GM21529 (cell line): ENCODE measurements at regions not wholly inside any gene's neighbourhood (a gene's known extent, or its start where the extent isn't known, plus 50 kb on each side); places are given as distances from the start of the nearest gene placed in this dataset.

Experiments
- ATAC-seq: cut with Tn5 transposase; IDR thresholded peaks from one replicate; pipeline ENCODE4 v1.9.1; 2021; ENCODE audit not compliant: unreplicated experiment

DNA sequence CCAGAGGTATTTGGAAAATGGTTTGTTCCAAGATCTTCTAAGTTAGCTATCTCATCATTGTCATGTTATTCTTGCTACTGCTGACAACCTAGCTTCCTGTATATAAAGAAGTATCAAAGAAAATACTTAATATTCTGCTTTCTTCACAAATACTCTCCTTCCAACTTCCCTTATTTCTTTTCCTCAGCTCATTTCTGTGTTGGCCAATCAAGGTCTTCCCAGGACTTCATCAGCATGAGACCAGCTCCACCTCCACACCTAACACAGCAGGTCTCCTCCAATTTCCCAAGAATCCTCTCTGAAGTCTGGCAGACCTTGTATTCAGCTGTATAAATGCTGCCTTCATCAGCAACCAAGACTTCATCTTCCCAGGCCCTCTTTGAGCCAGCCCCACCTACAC is 538.6 kb upstream of the JARID2 start:
- ATAC-seq, result no peak

- ATAC-seq, result no peak
Measured at GRCh38 chr6:14707971-14708465, 537.9 kb upstream of the JARID2 start.

- no peak for ATAC-seq
Measured at GRCh38 chr6:14709066-14709670, 536.7 kb upstream of the JARID2 start.

- no peak for ATAC-seq
Measured at GRCh38 chr6:14709900-14710299, 536.0 kb upstream of the JARID2 start.

- no peak for ATAC-seq
Measured at GRCh38 chr6:14710421-14710820, 535.4 kb upstream of the JARID2 start.

GRCh38 chr6:14711056-14711703 is 534.7 kb upstream of the JARID2 start:
- ATAC-seq, result peak; percentile 65

DNA sequence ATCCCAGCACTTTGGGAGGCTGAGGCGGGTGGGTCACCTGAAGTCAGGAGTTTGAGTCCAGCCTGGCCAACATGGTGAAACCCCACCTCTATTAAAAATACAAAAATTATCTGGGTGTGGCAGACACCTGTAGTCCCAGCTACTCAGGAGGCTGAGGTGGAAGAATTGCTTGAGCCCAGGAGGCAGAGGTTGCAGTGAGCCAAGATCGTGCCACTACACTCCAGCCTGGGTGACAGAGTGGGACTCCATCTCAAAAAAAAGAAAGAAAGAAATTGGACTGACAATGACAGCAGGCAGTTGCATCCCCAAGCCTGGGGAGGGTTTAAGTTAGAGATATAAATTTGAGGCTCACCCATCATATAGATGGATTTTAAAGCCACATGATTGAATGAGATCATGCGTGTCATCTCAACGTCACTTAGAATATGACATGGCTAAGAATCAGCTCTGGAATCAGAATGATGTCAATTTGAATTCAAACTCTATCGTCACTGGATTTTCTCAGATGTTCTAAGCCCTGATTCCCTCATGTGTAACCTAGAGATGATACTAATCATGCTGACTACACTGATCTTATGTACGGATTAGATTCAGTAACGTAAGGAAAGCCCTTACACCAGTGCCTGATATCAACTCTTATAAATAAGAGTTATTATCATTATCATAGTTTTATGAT is 534.0 kb upstream of the JARID2 start:
- ATAC-seq, result no peak

- ATAC-seq, result no peak
Measured at GRCh38 chr6:14713008-14713960, 532.6 kb upstream of the JARID2 start.

GRCh38 chr6:14713966-14714631 is 531.8 kb upstream of the JARID2 start:
- no peak for ATAC-seq

DNA sequence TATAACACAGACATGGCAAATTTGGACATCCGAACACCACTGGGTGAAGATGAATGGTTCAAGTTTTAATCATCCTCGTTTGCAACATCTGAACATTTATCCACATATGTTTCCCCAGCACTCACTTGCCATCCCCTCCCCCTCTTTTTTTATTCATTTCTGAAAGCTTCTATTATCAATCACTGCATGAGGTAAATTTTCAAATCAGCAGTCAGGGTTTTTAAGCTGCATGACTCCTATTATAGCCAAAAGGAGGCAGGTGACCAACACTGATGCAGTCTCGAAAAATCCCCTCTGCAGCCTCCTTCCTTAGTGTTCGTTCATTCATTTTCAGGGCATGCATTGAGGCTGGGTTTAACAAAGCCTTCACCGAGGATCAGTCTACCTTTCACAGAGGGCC is 530.8 kb upstream of the JARID2 start:
- ATAC-seq, result no peak

DNA sequence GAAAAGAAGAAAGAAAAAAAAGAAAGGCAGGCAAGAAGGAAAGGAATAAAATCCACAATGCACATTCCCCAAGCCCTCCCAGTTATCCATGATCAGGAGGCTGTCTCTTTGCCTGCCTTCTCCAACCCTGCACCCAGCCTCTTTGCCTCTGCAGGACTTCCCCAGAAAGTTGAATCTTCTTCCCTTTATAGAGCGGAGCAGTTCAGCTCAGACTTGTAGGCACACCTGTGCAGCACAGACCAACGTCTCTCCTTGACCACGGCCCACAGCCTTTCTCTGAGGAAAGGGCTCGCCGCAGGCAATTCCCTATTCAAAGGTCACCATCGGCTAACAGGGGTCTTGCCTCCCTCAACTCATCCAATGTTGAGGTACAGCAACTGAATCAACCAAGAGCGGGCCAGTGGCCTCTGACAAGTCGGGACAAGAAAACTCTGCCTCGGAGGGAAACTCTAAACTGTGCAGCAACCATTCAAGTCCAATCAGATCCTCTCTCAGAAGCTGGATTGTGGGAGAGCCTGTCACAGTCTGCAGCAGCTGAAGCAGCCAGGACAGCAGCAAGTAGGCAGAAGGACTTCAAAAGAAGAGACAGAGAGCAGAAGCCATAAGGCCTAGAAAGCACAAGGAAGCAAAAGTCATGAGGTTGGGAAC is 529.2 kb upstream of the JARID2 start:
- no peak for ATAC-seq

DNA sequence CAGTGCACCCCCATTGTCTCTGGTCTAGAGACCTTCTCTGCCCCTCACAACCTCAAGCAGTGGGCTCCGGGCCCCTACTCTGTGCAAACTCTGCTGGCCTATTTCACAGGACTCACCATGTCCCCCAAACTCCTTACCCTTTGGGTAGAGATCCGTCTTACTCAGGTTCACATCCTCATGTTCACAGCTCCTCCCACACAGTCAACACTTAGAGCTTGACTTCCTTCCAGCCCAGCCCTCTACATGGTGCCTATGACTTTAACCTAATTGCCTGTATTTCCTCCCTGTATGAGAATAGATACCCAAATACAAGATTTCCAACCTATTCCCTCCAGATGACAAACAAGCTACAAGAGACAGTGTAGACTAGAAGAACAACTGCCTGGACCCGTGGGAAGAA is 528.6 kb upstream of the JARID2 start:
- ATAC-seq, result no peak

DNA sequence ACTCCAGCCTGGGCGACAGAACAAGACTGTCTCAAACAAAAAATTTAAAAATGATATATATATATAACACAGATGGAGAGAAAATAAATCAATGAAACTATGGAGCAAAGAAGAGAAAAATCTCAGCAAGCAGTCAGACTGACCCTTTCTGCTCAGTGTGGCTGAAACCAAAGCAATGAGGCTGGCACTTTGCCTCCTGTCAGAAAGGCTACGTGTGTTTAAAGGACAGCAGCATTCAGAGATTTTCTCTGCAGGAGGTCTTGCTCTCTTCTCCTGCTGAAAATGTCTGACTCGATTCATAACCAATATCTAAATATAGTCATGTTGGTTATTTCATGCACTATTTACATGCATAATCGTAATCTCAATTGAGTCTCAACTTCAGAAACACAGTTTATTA is 527.0 kb upstream of the JARID2 start:
- no peak for ATAC-seq

DNA sequence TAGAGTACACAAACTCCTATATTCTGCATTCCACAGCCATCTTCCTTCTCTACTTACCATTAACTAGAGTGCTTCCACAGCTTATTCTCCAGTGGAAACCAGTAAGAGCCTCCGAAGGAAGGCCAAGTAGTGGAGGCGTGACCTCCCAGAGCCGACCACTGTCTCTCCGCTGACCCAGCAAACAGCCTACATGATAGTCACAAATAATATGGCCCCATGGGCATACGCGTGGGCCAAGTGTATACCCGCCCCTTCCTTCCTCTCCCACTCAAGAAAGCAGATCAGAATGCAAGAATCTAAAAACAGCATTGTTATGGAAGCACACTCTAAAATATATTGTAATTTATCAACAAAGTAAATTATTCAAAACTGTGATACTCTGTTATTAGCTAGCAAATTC is 526.6 kb upstream of the JARID2 start:
- no peak for ATAC-seq

- no peak for ATAC-seq
Measured at GRCh38 chr6:14720411-14721102, 525.3 kb upstream of the JARID2 start.

GRCh38 chr6:14721103-14721758 is 524.6 kb upstream of the JARID2 start:
- ATAC-seq, result no peak

DNA sequence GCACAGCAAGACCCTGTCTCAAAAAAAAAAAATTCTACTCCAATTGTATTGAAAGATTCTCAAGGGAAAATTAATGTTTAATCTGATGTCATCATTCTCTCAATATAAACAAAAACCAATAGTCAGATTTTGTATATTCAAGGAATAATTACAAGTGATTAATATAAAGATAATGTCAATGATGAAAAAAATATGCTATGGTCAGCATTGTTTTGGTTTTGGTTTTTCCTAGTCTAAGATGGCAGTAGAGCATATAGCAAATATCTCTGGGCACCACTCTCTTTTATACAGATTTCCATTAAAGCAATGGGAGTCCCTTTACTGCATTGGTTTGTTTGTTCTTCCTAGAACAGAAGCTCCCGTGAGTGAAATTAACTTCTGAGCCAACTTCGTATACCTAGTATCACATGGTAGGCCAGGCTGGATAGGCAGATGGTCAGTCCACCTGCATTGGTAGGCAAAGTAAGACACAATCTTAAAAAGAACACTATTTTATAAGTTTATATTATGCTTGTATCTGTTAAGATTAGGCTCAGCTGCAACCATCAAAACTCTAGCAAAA is 523.8 kb upstream of the JARID2 start:
- ATAC-seq, result no peak

DNA sequence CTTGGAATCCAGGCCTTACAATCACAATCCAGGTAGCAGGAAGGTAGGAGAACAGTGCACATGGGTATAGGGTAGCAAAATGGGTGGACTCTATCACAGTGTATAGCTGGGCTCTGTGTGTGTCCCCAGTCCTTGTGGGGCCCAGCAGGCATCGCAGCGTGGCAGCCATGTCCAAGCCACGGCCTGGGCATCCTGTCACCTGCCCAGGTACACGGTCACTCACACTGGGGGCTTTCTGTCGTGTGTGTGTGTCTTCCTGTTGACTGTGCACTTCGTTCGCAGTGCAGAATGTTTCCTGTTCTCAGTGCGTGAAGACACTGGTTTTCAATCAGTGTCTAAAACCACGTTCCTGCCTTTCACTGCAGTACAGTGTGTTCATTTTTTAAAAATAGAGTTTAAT is 523.2 kb upstream of the JARID2 start:
- ATAC-seq, result no peak
